ENCODE measurements at regions not wholly inside any gene's neighbourhood (a gene's known extent, or its start where the extent isn't known, plus 50 kb on each side); places are given as distances from the start of the nearest gene placed in this dataset.

DNA sequence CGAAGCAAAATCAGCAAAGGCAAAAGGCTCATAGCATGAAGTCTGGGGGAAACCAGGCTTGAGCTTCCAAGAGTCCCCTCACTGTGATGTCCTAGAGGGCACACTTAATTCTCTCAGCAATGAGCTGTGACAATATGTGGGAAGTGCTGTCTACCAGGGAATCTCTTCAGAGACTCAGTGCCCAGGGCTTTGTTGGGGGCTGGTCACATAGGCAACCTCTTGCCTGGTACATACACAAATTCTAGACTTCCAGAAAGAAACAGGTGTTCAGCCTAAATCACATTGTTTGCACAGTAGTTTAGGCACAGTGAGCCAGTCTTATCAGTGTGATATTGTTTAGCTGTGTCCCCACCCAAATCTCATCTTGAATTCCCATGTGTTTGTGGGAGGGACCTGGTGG, 400.5 kb downstream of the PRDM2 start:
- Histone ChIP-seq H3K4me3 (no peak overlapping the region), H3K27ac (no peak overlapping the region), H3K4me1 (no peaks in the 10 kb centered on the region), H3K27me3 (no peaks in the 10 kb centered on the region), H3K36me3 (no peaks in the 10 kb centered on the region), H3K9me3 (no peaks in the 10 kb centered on the region)
- WGBS, 2 donors (ENCODE audit: low coverage in 1 of 2) = 90% methylated on average over 1 of the region's 1 CpG; no CpG with 5 or more reads in 1 of the 2 donors
- in situ Hi-C loops (cut with MboI; ENCODE audit: low pct_ligation_motif_present in 1 of 4, low pct_unique_long_range_greater_than_20kb in 1 of 4, low sequenced_read_pairs in 3 of 4) = loop anchor here in 3 of 4 donors (25.0 kb wide), 3 partner anchors 612 to 937 kb away; no protein-coding TSS in a partner anchor
- no peak for DNase-seq
- no peak for TF ChIP-seq POLR2AphosphoS5 (IDR thresholded peaks at IDR 0.05)
- TF ChIP-seq EP300 (IDR thresholded peaks at IDR 0.05; ENCODE audit: low read depth) = no peak
- TF ChIP-seq CTCF (IDR thresholded peaks at IDR 0.05) = no peak
- TF ChIP-seq POLR2A (IDR thresholded peaks at IDR 0.05) = no peak
- intact Hi-C loops (cut with DNase I; ENCODE audit: low total_unique reads) = no loop called here

GRCh38 chr1:14100919-14101318, 400.9 kb downstream of the PRDM2 start:
- in situ Hi-C loops (cut with MboI; ENCODE audit: low pct_ligation_motif_present in 1 of 4, low pct_unique_long_range_greater_than_20kb in 1 of 4, low sequenced_read_pairs in 3 of 4) (loop anchor here in 3 of 4 donors (25.0 kb wide), 3 partner anchors 611 to 936 kb away; no protein-coding TSS in a partner anchor), intact Hi-C loops (cut with DNase I; ENCODE audit: low total_unique reads) (no loop called here)
- WGBS, 2 donors (ENCODE audit: low coverage in 1 of 2) = 88 to 89% methylated on average over 5 to 9 of the region's 9 CpGs
- Histone ChIP-seq H3K36me3 (no peaks in the 10 kb centered on the region), H3K4me3 (no peak overlapping the region), H3K27ac (no peak overlapping the region), H3K27me3 (no peaks in the 10 kb centered on the region), H3K4me1 (no peaks in the 10 kb centered on the region), H3K9me3 (no peaks in the 10 kb centered on the region)
- no peak for DNase-seq
- TF ChIP-seq CTCF (IDR thresholded peaks at IDR 0.05) = no peak
- no peak for TF ChIP-seq EP300 (IDR thresholded peaks at IDR 0.05; ENCODE audit: low read depth)
- TF ChIP-seq POLR2A (IDR thresholded peaks at IDR 0.05) = no peak
- no peak for TF ChIP-seq POLR2AphosphoS5 (IDR thresholded peaks at IDR 0.05)

- intact Hi-C loops (cut with DNase I; ENCODE audit: low total_unique reads) = no loop called here
- Histone ChIP-seq H3K4me3 (no peak overlapping the region), H3K9me3 (no peaks in the 10 kb centered on the region), H3K4me1 (no peaks in the 10 kb centered on the region), H3K27me3 (no peaks in the 10 kb centered on the region), H3K27ac (no peak overlapping the region), H3K36me3 (no peaks in the 10 kb centered on the region)
- TF ChIP-seq CTCF (IDR thresholded peaks at IDR 0.05) = no peak
- no peak for TF ChIP-seq EP300 (IDR thresholded peaks at IDR 0.05; ENCODE audit: low read depth)
- no peak for TF ChIP-seq POLR2AphosphoS5 (IDR thresholded peaks at IDR 0.05)
- no peak for TF ChIP-seq POLR2A (IDR thresholded peaks at IDR 0.05)
- no peak for DNase-seq
- in situ Hi-C loops (cut with MboI; ENCODE audit: low pct_ligation_motif_present in 1 of 4, low pct_unique_long_range_greater_than_20kb in 1 of 4, low sequenced_read_pairs in 3 of 4) = loop anchor here in 3 of 4 donors (25.0 kb wide), 3 partner anchors 610 to 935 kb away; no protein-coding TSS in a partner anchor
- 84 to 100% methylated on average over 2 to 9 of the region's 9 CpGs for WGBS, 2 donors (ENCODE audit: low coverage in 1 of 2)
These were observed 402.2 kb downstream of the PRDM2 start for GRCh38 chr1:14102180-14102579.

GRCh38 chr1:14103878-14104430, 404.0 kb downstream of the PRDM2 start:
- H3K27me3 ChIP-seq = no peaks in the 10 kb centered on the region
- 53 to 88% methylated on average over 2 to 7 of the region's 7 CpGs for WGBS, 2 donors (ENCODE audit: low coverage in 1 of 2)
- no peak overlapping the region for H3K4me3 ChIP-seq
- no peaks in the 10 kb centered on the region for H3K9me3 ChIP-seq
- DNase-seq = no peak
- intact Hi-C loops (cut with DNase I; ENCODE audit: low total_unique reads) = no loop called here
- no peaks in the 10 kb centered on the region for H3K4me1 ChIP-seq
- H3K27ac ChIP-seq = no peak overlapping the region
- TF ChIP-seq POLR2A (IDR thresholded peaks at IDR 0.05) (no peak), CTCF (IDR thresholded peaks at IDR 0.05) (no peak), POLR2AphosphoS5 (IDR thresholded peaks at IDR 0.05) (no peak), EP300 (IDR thresholded peaks at IDR 0.05; ENCODE audit: low read depth) (no peak)
- no peaks in the 10 kb centered on the region for H3K36me3 ChIP-seq
- in situ Hi-C loops (cut with MboI; ENCODE audit: low pct_ligation_motif_present in 1 of 4, low pct_unique_long_range_greater_than_20kb in 1 of 4, low sequenced_read_pairs in 3 of 4) = loop anchor here in 3 of 4 donors (25.0 kb wide), 3 partner anchors 608 to 933 kb away; no protein-coding TSS in a partner anchor
